Fibroblast of pulmonary artery (primary cell): ENCODE measurements at regions not wholly inside any gene's neighbourhood (a gene's known extent, or its start where the extent isn't known, plus 50 kb on each side); places are given as distances from the start of the nearest gene placed in this dataset.

Experiments
- DNase-seq: peaks from one replicate; pipeline ENCODE4 v3.0.0-alpha.2; 2010; ENCODE audit warnings: low read depth
- H3K4me3 ChIP-seq: replicated peaks from 2 replicates; pipeline ENCODE4 v1.5.1; 2011; ENCODE audit warnings: low read depth, mild to moderate bottlenecking, control low read depth, low read length, moderate library complexity
- CTCF ChIP-seq: IDR thresholded peaks from 2 replicates; pipeline ENCODE4 v1.5.1; 2011; ENCODE audit warnings: mild to moderate bottlenecking, control low read depth, low read length, inconsistent platforms; ENCODE audit errors: missing control alignments

DNA sequence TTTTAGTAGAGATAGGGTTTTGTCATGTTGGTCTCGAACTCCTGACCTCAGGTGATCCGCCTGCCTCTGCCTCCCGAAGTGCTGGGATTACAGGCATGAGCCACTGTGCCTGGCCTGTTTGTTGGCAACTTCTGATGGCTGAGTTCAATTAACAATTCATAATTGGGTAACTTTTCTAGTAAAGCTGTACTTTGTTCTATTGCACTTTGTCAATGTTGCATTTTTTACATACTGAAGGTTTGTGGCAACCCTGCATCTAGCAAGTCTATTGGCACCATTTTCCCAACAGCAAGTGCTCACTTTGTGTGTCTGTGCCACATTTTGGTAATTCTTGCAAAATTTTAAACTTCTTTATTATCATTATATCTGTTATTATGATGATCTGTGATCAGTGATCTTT lies 64.5 kb upstream of the USP24 start:
- TF ChIP-seq CTCF: no peak
- no peak for DNase-seq
- no peak overlapping the region for H3K4me3 ChIP-seq

DNA sequence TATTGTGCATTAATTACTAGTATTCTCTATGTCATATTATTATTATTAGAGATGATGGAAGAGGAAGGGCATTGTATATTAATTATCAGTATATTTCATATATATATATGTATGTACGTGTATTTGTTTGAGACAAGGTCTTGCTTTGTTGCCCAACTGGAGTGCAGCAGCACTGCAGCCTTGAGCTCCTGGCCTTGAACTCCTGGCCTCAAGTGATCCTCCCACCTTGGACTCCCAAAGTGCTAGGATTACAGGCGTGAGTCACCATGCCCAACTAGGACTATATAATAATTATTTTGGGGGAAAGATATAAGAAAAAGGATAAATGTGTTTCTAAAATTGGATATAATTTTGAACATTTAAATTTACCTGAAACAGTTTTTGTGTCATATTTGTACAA lies 63.2 kb upstream of the USP24 start:
- TF ChIP-seq CTCF: no peak
- no peak overlapping the region for H3K4me3 ChIP-seq

DNA sequence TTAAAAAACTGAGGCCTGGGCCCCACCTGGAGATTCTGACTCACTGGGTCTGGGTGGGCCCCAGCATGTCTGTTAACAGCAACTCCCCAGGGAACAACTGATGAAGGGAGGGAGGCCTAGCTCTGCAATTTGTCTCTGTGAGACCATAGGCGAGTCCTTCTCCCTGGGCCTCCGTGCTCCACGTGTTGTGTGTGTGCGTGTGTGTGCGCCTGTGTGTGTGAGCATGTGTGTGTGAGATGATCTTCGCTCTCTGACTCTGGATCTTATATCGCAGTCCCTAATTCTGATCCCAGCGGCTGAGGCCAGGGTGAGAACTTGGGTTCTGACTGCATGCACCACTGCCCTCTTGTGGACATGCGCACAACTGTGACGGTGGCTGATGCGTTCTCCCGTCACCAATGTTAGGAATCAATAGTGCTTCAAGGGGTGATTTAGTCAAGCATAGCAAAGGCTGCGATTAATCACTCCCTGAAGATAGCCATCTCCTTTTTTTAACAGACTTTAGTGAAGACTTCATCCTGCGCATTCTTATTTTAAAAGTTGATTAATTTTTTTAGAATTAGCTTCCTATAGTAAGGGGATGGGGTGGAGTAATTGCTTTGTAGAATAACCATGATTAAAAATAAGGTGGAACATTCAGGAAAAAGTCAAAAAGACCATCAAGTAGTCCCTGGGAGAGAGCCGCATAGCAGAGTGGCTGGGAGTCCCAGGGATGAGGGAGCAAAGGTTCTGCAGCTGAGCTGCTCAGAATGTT lies 62.4 kb upstream of the USP24 start:
- no peak overlapping the region for H3K4me3 ChIP-seq
- peak; percentile 86 for TF ChIP-seq CTCF
- DNase-seq: peak; percentile 81

More for the DNA sequence above, 63.2 kb upstream of the USP24 start:
- no peak for DNase-seq

- no peak for TF ChIP-seq CTCF
- DNase-seq: no peak
- no peak overlapping the region for H3K4me3 ChIP-seq
These were observed 61.7 kb upstream of the USP24 start for GRCh38 chr1:55276671-55277376.

DNA sequence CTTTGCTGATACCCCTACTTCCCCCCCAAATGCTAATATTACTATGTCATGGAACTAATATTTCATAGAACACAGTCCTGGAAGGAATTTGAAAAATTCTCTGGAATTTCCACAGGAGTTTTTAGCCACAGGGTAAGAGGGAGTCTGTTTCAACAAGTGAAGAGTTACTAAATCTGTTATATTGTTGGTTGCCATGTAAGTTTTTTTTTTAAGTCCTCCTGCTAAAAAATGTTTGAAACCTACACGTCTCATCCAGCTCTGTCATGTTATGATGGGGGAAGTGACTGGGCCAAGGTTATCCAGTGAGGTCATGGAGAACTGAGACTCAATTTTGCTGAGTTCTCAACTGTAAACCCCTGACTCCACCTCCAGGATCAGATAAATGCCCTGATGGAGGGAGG lies 60.8 kb upstream of the USP24 start:
- peak; percentile 31 for DNase-seq
- H3K4me3 ChIP-seq: no peak overlapping the region
- TF ChIP-seq CTCF: no peak

GRCh38 chr1:55275151-55275748 lies 60.1 kb upstream of the USP24 start:
- TF ChIP-seq CTCF: no peak
- no peak overlapping the region for H3K4me3 ChIP-seq

More at GRCh38 chr1:55275151-55275748, 60.1 kb upstream of the USP24 start:
- DNase-seq: no peak
